Body of pancreas (tissue), 4 donors: ENCODE measurements at regions not wholly inside any gene's neighbourhood (a gene's known extent, or its start where the extent isn't known, plus 50 kb on each side); places are given as distances from the start of the nearest gene placed in this dataset.

Experiments
- ATAC-seq: fragments of 150-250 bp; one replicate; pipeline ENCODE4 v1.9.1; 2016
- DNase-seq, 4 donors: peaks; one replicate each; pipeline ENCODE4 v3.0.0-alpha.2; 2019
- H3K27ac ChIP-seq, 4 donors: fragments of 200-600 bp; sonication (generic); 1 replicate in 3 of 4; 2 replicates in 1 of 4; pipeline versions ENCODE4 v1.5.1 to v1.6.1; 2016 to 2019; ENCODE audit warnings: mild to moderate bottlenecking in 1 of 4, mixed read lengths in 1 of 4, moderate library complexity in 1 of 4
- H3K27me3 ChIP-seq, 2 donors: fragments of 200-600 bp; sonication (generic); one replicate each; pipeline ENCODE4 v1.6.0; 2016; ENCODE audit warnings: mild to moderate bottlenecking in 1 of 2
- H3K36me3 ChIP-seq, 2 donors: fragments of 200-600 bp; sonication (generic); replicated peaks in 1 of 2; 2 replicates each; pipeline ENCODE4 v1.5.1; 2016; ENCODE audit warnings: low read depth in 2 of 2; ENCODE audit not compliant: insufficient read depth in 1 of 2
- H3K4me1 ChIP-seq: fragments of 200-600 bp; sonication (generic); one replicate; pipeline ENCODE4 v1.6.0; 2016
- H3K4me3 ChIP-seq, 2 donors: fragments of 200-600 bp; sonication (generic); 1 replicate in 1 of 2; 2 replicates in 1 of 2; pipeline ENCODE4 v1.5.1; 2016 to 2019
- H3K9me3 ChIP-seq, 3 donors: fragments of 200-600 bp; sonication (generic); 1 replicate in 2 of 3; 2 replicates in 1 of 3; pipeline ENCODE4 v1.5.1; 2016
- POLR2A ChIP-seq, 3 donors: fragments of 450-650 bp; IDR thresholded peaks; one replicate each; pipeline ENCODE4 v1.6.1; 2016; ENCODE audit warnings: antibody characterized with exemption in 3 of 3, mild to moderate bottlenecking in 2 of 3
- WGBS, 2 donors: methylation state at CpG; one replicate each; pipeline ENCODE4 v1.1.5; 2017; 5-methylcytosine and 5-hydroxymethylcytosine counted together
- intact Hi-C: fragments of 100-400 bp; cut with DNase I; formaldehyde crosslinking; loops from one replicate; pipeline ENCODE4 v1.15.1; 2023
- TF ChIP-seq, protein P1 (sequence below), 7 experiments: fragments of 450-650 bp in 4 of 7; fragments of 200-600 bp in 3 of 7; sonication (generic) in 3 of 7; IDR thresholded peaks; one replicate each; pipeline ENCODE4 v1.5.1; 2016 to 2019; ENCODE audit warnings: antibody characterized with exemption in 7 of 7

DNA sequence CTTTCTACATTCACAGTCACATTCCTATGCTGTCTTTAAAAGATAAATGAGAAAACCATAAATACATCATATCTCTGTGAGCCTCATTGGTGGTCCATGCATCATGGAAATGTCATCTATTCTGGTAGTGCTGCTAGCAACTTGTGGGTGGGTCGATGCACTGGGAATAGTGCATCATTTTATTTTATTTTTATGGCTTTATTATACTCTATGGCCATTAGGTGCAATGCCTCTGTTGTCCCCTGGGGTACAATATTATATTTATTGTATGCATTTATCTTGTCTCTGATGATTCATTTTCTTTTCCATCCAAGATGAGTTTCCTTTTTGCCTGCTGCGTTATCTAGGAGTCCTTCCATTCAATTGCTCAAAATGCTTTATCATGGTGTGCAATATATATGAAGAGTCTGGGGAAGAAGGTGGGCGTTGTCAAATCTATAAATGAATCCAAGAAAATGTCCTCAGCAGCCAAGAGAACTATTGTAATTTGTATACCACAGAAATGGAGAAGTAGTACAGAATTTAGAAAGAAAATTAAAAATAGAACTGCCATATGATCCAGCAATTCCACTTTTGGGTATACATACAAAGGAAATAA is 324.0 kb downstream of the KCNJ2 start:
- Histone ChIP-seq H3K9me3 (no peaks in the 10 kb centered on the region), H3K27ac (no peak overlapping the region), H3K27me3 (no peaks in the 10 kb centered on the region), H3K36me3 (no peaks in the 10 kb centered on the region), H3K4me1 (no peaks in the 10 kb centered on the region), H3K4me3 (no peak overlapping the region)
- 64 to 66% methylated on average over 3 of the region's 3 CpGs for WGBS, 2 donors
- no peak for ATAC-seq
- TF ChIP-seq, protein P1, sequence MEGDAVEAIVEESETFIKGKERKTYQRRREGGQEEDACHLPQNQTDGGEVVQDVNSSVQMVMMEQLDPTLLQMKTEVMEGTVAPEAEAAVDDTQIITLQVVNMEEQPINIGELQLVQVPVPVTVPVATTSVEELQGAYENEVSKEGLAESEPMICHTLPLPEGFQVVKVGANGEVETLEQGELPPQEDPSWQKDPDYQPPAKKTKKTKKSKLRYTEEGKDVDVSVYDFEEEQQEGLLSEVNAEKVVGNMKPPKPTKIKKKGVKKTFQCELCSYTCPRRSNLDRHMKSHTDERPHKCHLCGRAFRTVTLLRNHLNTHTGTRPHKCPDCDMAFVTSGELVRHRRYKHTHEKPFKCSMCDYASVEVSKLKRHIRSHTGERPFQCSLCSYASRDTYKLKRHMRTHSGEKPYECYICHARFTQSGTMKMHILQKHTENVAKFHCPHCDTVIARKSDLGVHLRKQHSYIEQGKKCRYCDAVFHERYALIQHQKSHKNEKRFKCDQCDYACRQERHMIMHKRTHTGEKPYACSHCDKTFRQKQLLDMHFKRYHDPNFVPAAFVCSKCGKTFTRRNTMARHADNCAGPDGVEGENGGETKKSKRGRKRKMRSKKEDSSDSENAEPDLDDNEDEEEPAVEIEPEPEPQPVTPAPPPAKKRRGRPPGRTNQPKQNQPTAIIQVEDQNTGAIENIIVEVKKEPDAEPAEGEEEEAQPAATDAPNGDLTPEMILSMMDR (IDR thresholded peaks at IDR 0.05) = no peak
- TF ChIP-seq POLR2A (IDR thresholded peaks at IDR 0.05) = no peak
- intact Hi-C loops = no loop called here
- no peak for DNase-seq

DNA sequence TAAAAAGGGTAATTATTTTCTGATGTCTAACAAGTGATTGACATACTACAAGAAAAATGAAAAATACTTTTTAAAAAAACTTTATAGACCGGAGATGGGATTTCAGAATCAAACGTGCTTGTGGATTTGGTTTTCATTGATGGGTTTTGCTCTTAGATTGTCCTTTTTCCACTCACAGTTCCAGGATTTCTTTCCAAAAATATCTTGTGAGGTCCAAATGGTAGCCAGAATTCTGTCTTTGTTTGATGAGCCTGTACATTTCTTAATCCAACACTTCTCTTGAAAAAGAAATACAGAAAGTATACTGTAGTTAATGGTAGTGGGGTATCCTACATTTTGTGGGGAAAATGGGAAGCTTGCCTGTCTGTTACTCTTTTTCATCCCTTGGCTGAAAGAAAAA is 329.3 kb downstream of the KCNJ2 start:
- H3K4me3 ChIP-seq = no peak overlapping the region
- peaks cover 9% of the 10 kb centered on the region for H3K4me1 ChIP-seq
- no peak for ATAC-seq
- WGBS, 2 donors = 55 to 61% methylated on average over 2 of the region's 2 CpGs
- peak overlapping the region in 1 of 4 donors; percentile 10 for H3K27ac ChIP-seq
- H3K36me3 ChIP-seq = no peaks in the 10 kb centered on the region
- intact Hi-C loops = no loop called here
- DNase-seq = no peak
- no peaks in the 10 kb centered on the region for H3K27me3 ChIP-seq
- TF ChIP-seq, protein P1 (IDR thresholded peaks at IDR 0.05) = no peak
- no peaks in the 10 kb centered on the region for H3K9me3 ChIP-seq

DNA sequence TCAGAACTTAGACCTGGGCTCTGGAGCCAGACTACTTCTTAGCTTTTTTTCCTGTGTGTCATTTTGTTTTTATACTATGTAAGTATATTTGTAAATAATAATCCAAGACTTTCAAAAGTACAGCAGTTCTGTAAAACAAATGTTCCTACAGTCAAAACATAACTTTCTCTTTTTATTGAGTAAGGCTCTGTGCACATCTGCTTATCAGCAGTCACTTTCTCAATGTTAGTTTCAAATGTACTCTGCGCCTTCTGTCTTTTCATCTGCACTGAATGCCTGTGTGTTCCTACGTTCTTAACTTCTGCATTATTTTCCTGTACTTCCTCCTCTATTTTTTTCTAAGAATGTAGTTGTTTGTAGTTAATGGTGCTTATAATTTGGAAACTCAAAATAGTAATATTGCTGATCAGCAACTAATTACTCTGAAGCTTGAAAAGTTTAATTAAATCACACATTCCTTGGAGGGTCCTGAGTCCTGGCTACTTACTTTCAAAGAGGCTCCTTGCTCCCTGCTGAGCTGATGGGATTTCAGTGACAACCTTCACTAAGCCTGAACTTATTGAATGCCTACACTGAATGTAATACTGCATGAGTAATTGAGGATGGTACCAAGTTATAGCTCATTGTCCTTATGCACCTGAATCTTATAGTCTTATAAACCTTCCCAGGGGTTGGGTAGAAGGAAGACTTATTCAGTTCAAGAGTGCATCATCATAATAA is 329.9 kb downstream of the KCNJ2 start:
- no peak for TF ChIP-seq POLR2A (IDR thresholded peaks at IDR 0.05)
- TF ChIP-seq, protein P1 (IDR thresholded peaks at IDR 0.05) = no peak
- intact Hi-C loops = no loop called here
- 21 to 22% methylated on average over 2 of the region's 2 CpGs for WGBS, 2 donors
- H3K4me1 ChIP-seq = peaks cover 9% of the 10 kb centered on the region
- DNase-seq = no peak
- H3K4me3 ChIP-seq = no peak overlapping the region
- peak overlapping the region in 1 of 4 donors; percentile 10 for H3K27ac ChIP-seq
- no peaks in the 10 kb centered on the region for H3K36me3 ChIP-seq
- no peak for ATAC-seq
- no peaks in the 10 kb centered on the region for H3K27me3 ChIP-seq
- no peaks in the 10 kb centered on the region for H3K9me3 ChIP-seq

DNA sequence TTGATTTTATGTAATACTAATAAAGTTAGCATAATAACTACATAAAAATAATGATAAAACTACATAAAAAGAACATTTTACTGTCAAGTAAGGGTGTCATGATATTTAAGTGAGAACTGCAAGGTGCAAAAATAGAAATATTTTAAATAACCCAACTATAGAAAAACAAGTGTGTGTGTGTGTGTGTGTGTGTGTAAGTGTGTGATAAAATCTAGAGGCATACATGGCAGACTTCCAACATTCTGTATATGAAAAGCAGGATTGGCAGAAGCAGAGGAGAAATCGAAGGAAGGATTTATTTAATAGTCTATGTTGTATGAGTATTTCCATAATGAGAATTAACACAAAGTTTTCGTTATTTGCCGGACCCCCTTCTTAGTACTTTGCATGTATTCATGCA is 334.1 kb downstream of the KCNJ2 start:
- Histone ChIP-seq H3K9me3 (no peaks in the 10 kb centered on the region), H3K36me3 (no peaks in the 10 kb centered on the region), H3K27me3 (no peaks in the 10 kb centered on the region), H3K4me1 (peaks cover 9% of the 10 kb centered on the region), H3K4me3 (no peak overlapping the region), H3K27ac (no peak overlapping the region)
- intact Hi-C loops = no loop called here
- TF ChIP-seq, protein P1 (IDR thresholded peaks at IDR 0.05) = no peak
- no peak for TF ChIP-seq POLR2A (IDR thresholded peaks at IDR 0.05)
- 72 to 83% methylated on average over 3 of the region's 3 CpGs for WGBS, 2 donors
- no peak for DNase-seq
- no peak for ATAC-seq

DNA sequence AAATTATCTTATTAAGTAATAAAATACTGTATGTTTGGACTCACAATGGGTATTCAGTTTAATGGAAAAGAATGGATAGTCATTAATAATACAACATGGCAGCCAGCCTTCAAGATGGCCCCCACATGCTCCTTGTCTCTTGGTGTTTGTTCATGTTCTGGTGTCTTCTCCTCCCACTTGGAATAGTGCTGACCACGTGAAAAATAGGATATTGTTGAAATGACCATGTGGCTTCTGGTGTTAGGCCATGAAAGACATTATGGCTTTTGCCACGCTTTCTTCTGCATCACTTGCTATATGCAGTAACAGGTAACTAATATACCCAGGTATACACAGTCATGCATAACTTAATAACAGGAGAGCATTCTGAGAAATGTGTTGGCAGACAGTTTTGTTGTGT is 341.0 kb downstream of the KCNJ2 start:
- no peaks in the 10 kb centered on the region for H3K4me1 ChIP-seq
- H3K27ac ChIP-seq = no peak overlapping the region
- DNase-seq (no peak), ATAC-seq (no peak)
- no peaks in the 10 kb centered on the region for H3K36me3 ChIP-seq
- no peaks in the 10 kb centered on the region for H3K9me3 ChIP-seq
- TF ChIP-seq, protein P1 (IDR thresholded peaks at IDR 0.05) = no peak
- no peak for TF ChIP-seq POLR2A (IDR thresholded peaks at IDR 0.05)
- intact Hi-C loops = no loop called here
- 63 to 74% methylated on average over 2 of the region's 2 CpGs for WGBS, 2 donors
- H3K4me3 ChIP-seq = no peak overlapping the region
- no peaks in the 10 kb centered on the region for H3K27me3 ChIP-seq
